Right atrium auricular region (tissue), 2 donors: ENCODE measurements at regions not wholly inside any gene's neighbourhood (a gene's known extent, or its start where the extent isn't known, plus 50 kb on each side); places are given as distances from the start of the nearest gene placed in this dataset.

Source experiments
- DNase-seq: peaks from one replicate; pipeline ENCODE4 v3.0.0-alpha.2; 2019; ENCODE audit warnings: low spot score
- H3K27ac ChIP-seq, 2 donors: fragments of 200-600 bp; sonication (generic); 1 replicate in 1 of 2; 2 replicates in 1 of 2; pipeline ENCODE4 v1.5.1; 2016 to 2019
- H3K27me3 ChIP-seq, 2 donors: fragments of 200-600 bp; sonication (generic); one replicate each; pipeline versions ENCODE4 v1.5.1 to v1.6.0; 2017 to 2019
- H3K36me3 ChIP-seq: fragments of 200-600 bp; sonication (generic); one replicate; pipeline ENCODE4 v1.5.1; 2016
- H3K4me1 ChIP-seq, 2 donors: fragments of 200-600 bp; sonication (generic); one replicate each; pipeline versions ENCODE4 v1.5.1 to v1.6.0; 2017 to 2019
- H3K4me3 ChIP-seq, 2 donors: fragments of 200-600 bp; sonication (generic); 1 replicate in 1 of 2; 2 replicates in 1 of 2; pipeline ENCODE4 v1.5.1; 2017 to 2019; ENCODE audit warnings: mild to moderate bottlenecking in 1 of 2, moderate library complexity in 1 of 2
- H3K9me3 ChIP-seq, 2 donors: fragments of 200-600 bp; sonication (generic); one replicate each; pipeline ENCODE4 v1.5.1; 2019
- TF ChIP-seq, protein P1 (sequence below), 2 donors: fragments of 200-600 bp; sonication (generic); IDR thresholded peaks; one replicate each; pipeline ENCODE4 v1.5.1; 2019; ENCODE audit warnings: antibody characterized with exemption in 2 of 2

DNA sequence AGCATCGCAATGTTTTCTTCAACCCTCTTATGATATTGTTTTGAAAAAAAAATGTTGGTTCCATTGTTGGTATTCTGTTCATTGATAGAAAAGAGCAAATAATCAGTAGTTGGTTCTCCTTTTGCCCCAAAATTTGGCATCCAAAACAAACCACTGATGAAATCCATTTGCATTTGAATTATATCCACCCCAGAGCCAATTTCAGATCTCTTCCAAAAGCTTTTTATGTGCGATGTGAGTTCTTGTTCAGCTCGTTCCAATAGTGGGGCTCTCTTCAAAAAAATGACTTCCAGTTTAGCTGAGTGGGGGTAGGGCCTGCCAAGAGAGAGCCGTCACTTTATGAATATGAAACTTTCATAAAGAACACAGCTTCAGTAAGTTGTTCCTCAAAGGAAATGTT lies 130.7 kb downstream of the DIO2 start:
- DNase-seq: no peak
- TF ChIP-seq, protein P1, sequence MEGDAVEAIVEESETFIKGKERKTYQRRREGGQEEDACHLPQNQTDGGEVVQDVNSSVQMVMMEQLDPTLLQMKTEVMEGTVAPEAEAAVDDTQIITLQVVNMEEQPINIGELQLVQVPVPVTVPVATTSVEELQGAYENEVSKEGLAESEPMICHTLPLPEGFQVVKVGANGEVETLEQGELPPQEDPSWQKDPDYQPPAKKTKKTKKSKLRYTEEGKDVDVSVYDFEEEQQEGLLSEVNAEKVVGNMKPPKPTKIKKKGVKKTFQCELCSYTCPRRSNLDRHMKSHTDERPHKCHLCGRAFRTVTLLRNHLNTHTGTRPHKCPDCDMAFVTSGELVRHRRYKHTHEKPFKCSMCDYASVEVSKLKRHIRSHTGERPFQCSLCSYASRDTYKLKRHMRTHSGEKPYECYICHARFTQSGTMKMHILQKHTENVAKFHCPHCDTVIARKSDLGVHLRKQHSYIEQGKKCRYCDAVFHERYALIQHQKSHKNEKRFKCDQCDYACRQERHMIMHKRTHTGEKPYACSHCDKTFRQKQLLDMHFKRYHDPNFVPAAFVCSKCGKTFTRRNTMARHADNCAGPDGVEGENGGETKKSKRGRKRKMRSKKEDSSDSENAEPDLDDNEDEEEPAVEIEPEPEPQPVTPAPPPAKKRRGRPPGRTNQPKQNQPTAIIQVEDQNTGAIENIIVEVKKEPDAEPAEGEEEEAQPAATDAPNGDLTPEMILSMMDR (IDR thresholded peaks at IDR 0.05): no peak
- Histone ChIP-seq H3K4me1 (no peaks in the 10 kb centered on the region), H3K27me3 (no peaks in the 10 kb centered on the region), H3K4me3 (no peak overlapping the region), H3K27ac (no peak overlapping the region), H3K9me3 (no peaks in the 10 kb centered on the region), H3K36me3 (no peaks in the 10 kb centered on the region)

DNA sequence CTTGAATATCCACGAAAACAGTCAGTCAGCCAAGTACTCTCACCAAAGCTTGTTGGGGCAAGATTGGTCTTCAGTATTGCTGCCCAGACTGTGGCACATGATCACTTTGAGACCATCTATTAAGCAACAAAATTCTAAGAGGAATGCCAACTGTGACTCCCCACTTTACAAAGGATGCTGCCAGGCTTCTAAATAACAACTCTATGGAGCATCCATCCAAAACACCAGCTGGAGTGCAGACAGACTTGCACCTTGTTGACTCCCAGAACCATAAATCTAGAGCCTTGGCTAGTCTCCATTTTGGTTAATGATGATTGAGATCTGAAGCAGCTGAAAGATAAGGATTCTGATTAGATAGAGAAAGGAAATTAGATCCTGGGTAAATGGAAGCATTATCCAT lies 132.8 kb downstream of the DIO2 start:
- no peaks in the 10 kb centered on the region for H3K36me3 ChIP-seq
- TF ChIP-seq, protein P1 (IDR thresholded peaks at IDR 0.05): no peak
- no peaks in the 10 kb centered on the region for H3K4me1 ChIP-seq
- H3K9me3 ChIP-seq: no peaks in the 10 kb centered on the region
- H3K27ac ChIP-seq: no peak overlapping the region
- H3K4me3 ChIP-seq: no peak overlapping the region
- H3K27me3 ChIP-seq: no peaks in the 10 kb centered on the region
- DNase-seq: no peak

DNA sequence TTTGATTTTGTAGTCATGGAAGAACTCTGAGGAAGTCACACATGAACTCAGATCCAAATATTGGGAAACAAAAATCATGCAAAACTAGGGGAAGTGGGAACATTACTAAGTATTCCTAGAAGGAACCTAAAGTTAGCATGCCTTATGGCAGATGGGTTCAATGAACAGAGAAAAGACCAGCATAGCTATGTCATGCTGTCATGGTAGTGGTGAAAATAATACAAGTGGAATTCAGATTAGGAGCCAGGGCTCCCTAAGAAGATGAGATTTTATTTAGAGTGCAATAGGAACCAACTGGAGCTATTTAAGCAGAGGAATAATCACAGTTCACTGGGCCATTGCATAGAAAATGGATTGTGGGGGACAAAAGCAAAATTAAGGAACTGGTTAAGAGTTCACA lies 134.0 kb downstream of the DIO2 start:
- TF ChIP-seq, protein P1 (IDR thresholded peaks at IDR 0.05): no peak
- Histone ChIP-seq H3K27ac (no peak overlapping the region), H3K4me3 (no peak overlapping the region), H3K9me3 (peaks cover 0 to 8% of the 10 kb centered on the region in 2 donors), H3K4me1 (no peaks in the 10 kb centered on the region), H3K27me3 (no peaks in the 10 kb centered on the region), H3K36me3 (no peaks in the 10 kb centered on the region)
- DNase-seq: no peak

GRCh38 chr14:80074900-80075574 lies 136.3 kb downstream of the DIO2 start:
- Histone ChIP-seq H3K27ac (no peak overlapping the region), H3K4me1 (no peaks in the 10 kb centered on the region), H3K27me3 (no peaks in the 10 kb centered on the region), H3K4me3 (no peak overlapping the region), H3K36me3 (no peaks in the 10 kb centered on the region), H3K9me3 (peaks cover 0 to 30% of the 10 kb centered on the region in 2 donors)
- DNase-seq: no peak
- TF ChIP-seq, protein P1 (IDR thresholded peaks at IDR 0.05): no peak

GRCh38 chr14:80059041-80059440 lies 152.3 kb downstream of the DIO2 start:
- no peak overlapping the region for H3K27ac ChIP-seq
- H3K4me3 ChIP-seq: no peak overlapping the region
- H3K9me3 ChIP-seq: peaks cover 0 to under 1% of the 10 kb centered on the region in 2 donors
- H3K4me1 ChIP-seq: no peaks in the 10 kb centered on the region
- H3K36me3 ChIP-seq: no peaks in the 10 kb centered on the region
- no peaks in the 10 kb centered on the region for H3K27me3 ChIP-seq
- DNase-seq: no peak
- TF ChIP-seq, protein P1 (IDR thresholded peaks at IDR 0.05): no peak

DNA sequence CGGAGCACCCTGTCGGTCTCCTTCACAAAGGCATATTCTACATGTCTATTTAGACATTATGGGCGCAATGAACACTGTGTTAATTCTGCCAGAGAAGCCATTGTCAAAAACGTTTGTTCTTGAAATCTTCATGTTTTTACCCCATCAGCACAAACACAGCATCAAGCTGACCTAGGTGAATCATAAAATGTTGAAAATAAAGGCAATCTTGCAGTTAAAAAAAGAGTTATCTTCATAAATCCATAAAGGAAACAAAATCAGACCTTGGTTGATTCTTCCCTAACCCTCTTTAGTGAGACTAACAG lies 154.9 kb downstream of the DIO2 start:
- DNase-seq: no peak
- H3K27me3 ChIP-seq: no peaks in the 10 kb centered on the region
- no peaks in the 10 kb centered on the region for H3K4me1 ChIP-seq
- peaks cover 0 to 10% of the 10 kb centered on the region in 2 donors for H3K9me3 ChIP-seq
- TF ChIP-seq, protein P1 (IDR thresholded peaks at IDR 0.05): no peak
- no peaks in the 10 kb centered on the region for H3K36me3 ChIP-seq
- no peak overlapping the region for H3K4me3 ChIP-seq
- H3K27ac ChIP-seq: no peak overlapping the region
